HCT116 (cell line): ENCODE measurements at regions not wholly inside any gene's neighbourhood (a gene's known extent, or its start where the extent isn't known, plus 50 kb on each side); places are given as distances from the start of the nearest gene placed in this dataset.

Experiments used
- ATAC-seq: fragments of 200-7000 bp; cut with Tn5 transposase; 2 replicates; pipeline ENCODE4 v1.9.1; 2020; ENCODE audit warnings: mild to moderate bottlenecking, moderate library complexity
- BruUV-seq: library from RNA; stranded (reverse); fragments of 400-500 nt; replicated peaks from 2 replicates; lab custom pipeline; 2021; lab: Mats Ljungman, UMichigan
- CTCF ChIA-PET: fragments of 300-600 bp; sonication (Branson Sonifier 250); formaldehyde crosslinking; loops from one replicate; lab custom pipeline; 2021; ENCODE audit warnings: antibody characterized with exemption; lab: Charles Lee
- POLR2A ChIA-PET: fragments of 300-600, 350-600 bp; sonication (Branson Sonifier 250); formaldehyde crosslinking; loops from one replicate; lab custom pipeline; 2021; ENCODE audit warnings: antibody characterized with exemption; lab: Charles Lee
- RAD21 ChIA-PET, 2 experiments: fragments of 300-600 bp; sonication (Branson Sonifier 250); formaldehyde crosslinking; loops; one replicate each; lab custom pipeline; 2023; ENCODE audit warnings: low total read pairs in 2 of 2; ENCODE audit not compliant: uncharacterized antibody in 2 of 2, unreplicated experiment in 2 of 2, low non-redundant PET in 1 of 2; lab: Charles Lee
- DNase-seq: peaks from one replicate; pipeline ENCODE4 v3.0.0-alpha.2; 2010; ENCODE audit warnings: low read depth, low spot score
- H2AFZ ChIP-seq: fragments of 200-600 bp; shearing (Covaris generic), sonication (generic); 2 replicates; pipeline ENCODE4 v1.6.1; 2017; ENCODE audit warnings: low read depth, mixed run types, mixed read lengths, antibody characterized with exemption, low read length; ENCODE audit not compliant: poor library complexity, severe bottlenecking
- H3K27ac ChIP-seq: 2 replicates; pipeline ENCODE4 v1.5.1; 2012; ENCODE audit warnings: low read depth, low read length
- H3K27me3 ChIP-seq: fragments of 200-600 bp; sonication (generic); 2 replicates; pipeline ENCODE4 v1.6.1; 2016; ENCODE audit warnings: mixed run types, low read length, mixed read lengths; ENCODE audit not compliant: insufficient read depth
- H3K36me3 ChIP-seq, 2 experiments: fragments of 200-500 bp in 1 of 2; fragments of 200-600 bp in 1 of 2; sonication (Bioruptor generic) in 1 of 2; sonication (generic) in 1 of 2; 2 replicates each; pipeline versions ENCODE4 v1.5.1 to v1.6.1; 2014 to 2016; ENCODE audit warnings: low read length in 2 of 2, inconsistent platforms in 1 of 2, mixed read lengths in 1 of 2, mixed run types in 1 of 2; ENCODE audit not compliant: insufficient read depth in 2 of 2, control insufficient read depth in 1 of 2
- H3K4me1 ChIP-seq, 2 experiments: fragments of 200-600 bp in 1 of 2; sonication (generic) in 1 of 2; 2 replicates each; pipeline versions ENCODE4 v1.5.1 to v1.6.1; 2012 to 2017; ENCODE audit warnings: low read length in 2 of 2, inconsistent platforms in 1 of 2, mild to moderate bottlenecking in 1 of 2, mixed read lengths in 1 of 2, mixed run types in 1 of 2, moderate library complexity in 1 of 2; ENCODE audit not compliant: insufficient read depth in 2 of 2, control insufficient read depth in 1 of 2
- H3K4me2 ChIP-seq: fragments of 200-600 bp; sonication (generic); 2 replicates; pipeline ENCODE4 v1.6.1; 2017; ENCODE audit warnings: mixed run types, low read length, mixed read lengths
- H3K4me3 ChIP-seq, 2 experiments: fragments of 200-600 bp in 1 of 2; sonication (generic) in 1 of 2; replicated peaks in 1 of 2; 2 replicates each; pipeline ENCODE4 v1.5.1; 2011 to 2016; ENCODE audit warnings: low read length in 2 of 2, control low read depth in 1 of 2, low read depth in 1 of 2, mild to moderate bottlenecking in 1 of 2, mixed read lengths in 1 of 2, mixed run types in 1 of 2
- H3K79me2 ChIP-seq: fragments of 200-600 bp; sonication (generic); 2 replicates; pipeline ENCODE4 v1.6.1; 2017; ENCODE audit warnings: mild to moderate bottlenecking, mixed run types, low read length, moderate library complexity, mixed read lengths; ENCODE audit not compliant: insufficient read depth
- H3K9ac ChIP-seq: fragments of 200-600 bp; sonication (generic); 2 replicates; pipeline ENCODE4 v1.6.1; 2016; ENCODE audit warnings: low read length, mixed read lengths
- H3K9me2 ChIP-seq: fragments of 200-600 bp; sonication (generic), shearing (Covaris generic); 2 replicates; pipeline ENCODE4 v1.6.1; 2017; ENCODE audit warnings: mixed run types, mild to moderate bottlenecking, moderate library complexity; ENCODE audit not compliant: insufficient read depth
- H3K9me3 ChIP-seq, 2 experiments: fragments of 200-500 bp in 1 of 2; fragments of 200-600 bp in 1 of 2; sonication (Bioruptor generic) in 1 of 2; sonication (generic) in 1 of 2; 2 replicates each; pipeline ENCODE4 v1.6.1; 2014 to 2017; ENCODE audit warnings: low read length in 2 of 2, mixed read lengths in 2 of 2, inconsistent platforms in 1 of 2, low read depth in 1 of 2, mild to moderate bottlenecking in 1 of 2, mixed run types in 1 of 2, moderate library complexity in 1 of 2; ENCODE audit not compliant: control insufficient read depth in 1 of 2, insufficient read depth in 1 of 2
- H4K20me1 ChIP-seq: fragments of 200-600 bp; sonication (generic), shearing (Covaris generic); 2 replicates; pipeline ENCODE4 v1.6.1; 2017; ENCODE audit warnings: mixed run types, mild to moderate bottlenecking, moderate library complexity; ENCODE audit not compliant: insufficient read depth
- CBX3 ChIP-seq: IDR thresholded peaks from 2 replicates; pipeline ENCODE4 v1.6.1; 2012; ENCODE audit warnings: low read depth
- CEBPB ChIP-seq: IDR thresholded peaks from 2 replicates; pipeline ENCODE4 v1.6.1; 2012; ENCODE audit warnings: low read depth
- EGR1 ChIP-seq: IDR thresholded peaks from 2 replicates; pipeline ENCODE4 v1.6.1; 2012; ENCODE audit warnings: low read depth
- EZH2 ChIP-seq: fragments of 200-600 bp; sonication (generic); IDR thresholded peaks from 2 replicates; pipeline ENCODE4 v1.6.1; 2017; ENCODE audit warnings: antibody characterized with exemption, mixed run types
- FOSL1 ChIP-seq: IDR thresholded peaks from 2 replicates; pipeline ENCODE4 v1.6.1; 2012; ENCODE audit warnings: low read depth
- JUND ChIP-seq: IDR thresholded peaks from 2 replicates; pipeline ENCODE4 v1.6.1; 2012
- SIN3A ChIP-seq: IDR thresholded peaks from 2 replicates; pipeline ENCODE4 v1.6.1; 2012; ENCODE audit warnings: low read depth
- SRF ChIP-seq: IDR thresholded peaks from 2 replicates; pipeline ENCODE4 v1.6.1; 2012; ENCODE audit warnings: low read depth
- TCF7L2 ChIP-seq: IDR thresholded peaks from 2 replicates; pipeline ENCODE4 v1.7.0; 2011; ENCODE audit warnings: borderline replicate concordance, inconsistent platforms; ENCODE audit not compliant: insufficient read depth, insufficient read length; ENCODE audit errors: extremely low read depth
- YY1 ChIP-seq: IDR thresholded peaks from 2 replicates; pipeline ENCODE4 v1.6.1; 2011; ENCODE audit warnings: low read length, low read depth, moderate library complexity, mild to moderate bottlenecking; ENCODE audit not compliant: insufficient replicate concordance; ENCODE audit errors: extremely low read depth
- ZFX ChIP-seq: fragments of 450-650 bp; IDR thresholded peaks from 2 replicates; pipeline ENCODE4 v1.6.1; 2017
- intact Hi-C: fragments of 100-400 bp; cut with micrococcal nuclease; formaldehyde crosslinking; loops from 2 replicates; pipeline ENCODE4 v1.10.0; 2022
- TF ChIP-seq, protein P1 (sequence below), 3 experiments: fragments of 200-600 bp in 1 of 3; sonication (generic) in 1 of 3; IDR thresholded peaks in 2 of 3; conservative IDR thresholded peaks in 1 of 3; 2 replicates each; pipeline ENCODE4 v1.5.1; 2012 to 2017; ENCODE audit warnings: low read depth in 2 of 3, low read length in 2 of 3, antibody characterized with exemption in 1 of 3, borderline replicate concordance in 1 of 3, control low read depth in 1 of 3, mild to moderate bottlenecking in 1 of 3, mixed read lengths in 1 of 3, mixed run types in 1 of 3, moderate library complexity in 1 of 3; ENCODE audit not compliant: insufficient read depth in 1 of 3
- TF ChIP-seq, protein P2 (sequence below): IDR thresholded peaks from 2 replicates; pipeline ENCODE4 v1.6.1; 2012
- TF ChIP-seq, protein P3 (sequence below): IDR thresholded peaks from 2 replicates; pipeline ENCODE4 v1.6.1; 2011; ENCODE audit warnings: mild to moderate bottlenecking, low read length, moderate library complexity; ENCODE audit not compliant: insufficient replicate concordance; ENCODE audit errors: extremely low read depth
- TF ChIP-seq, protein P4 (sequence below): IDR thresholded peaks from 2 replicates; pipeline ENCODE4 v1.6.1; 2012

DNA sequence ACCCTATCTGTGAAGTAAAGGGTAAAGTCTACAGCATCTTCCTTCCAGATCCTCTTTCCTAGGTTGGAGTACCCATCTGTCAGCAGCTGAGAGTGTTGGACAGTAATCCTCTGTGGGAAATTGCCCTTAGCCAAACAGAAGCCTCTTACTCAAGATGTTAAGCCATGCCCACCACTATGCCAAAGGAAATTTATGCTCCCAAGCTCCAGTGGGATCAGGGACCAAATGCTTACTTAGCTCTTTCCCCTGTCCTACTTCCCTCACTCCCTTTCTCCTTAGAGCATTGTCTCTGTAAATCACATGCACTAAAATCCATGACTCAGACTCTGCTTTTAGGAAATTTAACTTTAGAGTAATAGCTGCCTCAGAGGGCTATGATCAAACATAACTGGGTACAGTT, 254.0 kb downstream of the BRINP2 start:
- no peaks in the 10 kb centered on the region for H3K4me1 ChIP-seq
- TF ChIP-seq EGR1: no peak
- TF ChIP-seq CEBPB: no peak
- TF ChIP-seq EZH2: no peak
- no peak for TF ChIP-seq SIN3A
- no peak for TF ChIP-seq CBX3
- TF ChIP-seq, protein P1, sequence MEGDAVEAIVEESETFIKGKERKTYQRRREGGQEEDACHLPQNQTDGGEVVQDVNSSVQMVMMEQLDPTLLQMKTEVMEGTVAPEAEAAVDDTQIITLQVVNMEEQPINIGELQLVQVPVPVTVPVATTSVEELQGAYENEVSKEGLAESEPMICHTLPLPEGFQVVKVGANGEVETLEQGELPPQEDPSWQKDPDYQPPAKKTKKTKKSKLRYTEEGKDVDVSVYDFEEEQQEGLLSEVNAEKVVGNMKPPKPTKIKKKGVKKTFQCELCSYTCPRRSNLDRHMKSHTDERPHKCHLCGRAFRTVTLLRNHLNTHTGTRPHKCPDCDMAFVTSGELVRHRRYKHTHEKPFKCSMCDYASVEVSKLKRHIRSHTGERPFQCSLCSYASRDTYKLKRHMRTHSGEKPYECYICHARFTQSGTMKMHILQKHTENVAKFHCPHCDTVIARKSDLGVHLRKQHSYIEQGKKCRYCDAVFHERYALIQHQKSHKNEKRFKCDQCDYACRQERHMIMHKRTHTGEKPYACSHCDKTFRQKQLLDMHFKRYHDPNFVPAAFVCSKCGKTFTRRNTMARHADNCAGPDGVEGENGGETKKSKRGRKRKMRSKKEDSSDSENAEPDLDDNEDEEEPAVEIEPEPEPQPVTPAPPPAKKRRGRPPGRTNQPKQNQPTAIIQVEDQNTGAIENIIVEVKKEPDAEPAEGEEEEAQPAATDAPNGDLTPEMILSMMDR (IDR thresholded peaks at IDR 0.05 in 2 of 3, conservative IDR thresholded peaks at IDR 0.05 in 1 of 3; ENCODE audit: borderline replicate concordance in 1 of 3, insufficient read depth in 1 of 3, low read depth in 2 of 3, low read length in 2 of 3): no peak
- H3K36me3 ChIP-seq: no peaks in the 10 kb centered on the region
- H3K9me2 ChIP-seq: no peaks in the 10 kb centered on the region
- BruUV-seq: no TSS peak
- H3K9me3 ChIP-seq: no peaks in the 10 kb centered on the region
- H3K27ac ChIP-seq: no peak overlapping the region
- POLR2A ChIA-PET: no interaction called here
- H3K9ac ChIP-seq: no peak overlapping the region
- H3K4me3 ChIP-seq: no peak overlapping the region
- RAD21 ChIA-PET: no interaction called here
- CTCF ChIA-PET: no interaction called here
- 0 out of 2 replicates have a peak, but pooled peaks cover 5% of the 10 kb centered on the region for H3K27me3 ChIP-seq
- DNase-seq (no peak), ATAC-seq (no peak)
- no peaks in the 10 kb centered on the region for H3K79me2 ChIP-seq
- H3K4me2 ChIP-seq: no peak overlapping the region
- H4K20me1 ChIP-seq: no peaks in the 10 kb centered on the region
- no peak overlapping the region for H2AFZ ChIP-seq
- intact Hi-C loops: no loop called here

DNA sequence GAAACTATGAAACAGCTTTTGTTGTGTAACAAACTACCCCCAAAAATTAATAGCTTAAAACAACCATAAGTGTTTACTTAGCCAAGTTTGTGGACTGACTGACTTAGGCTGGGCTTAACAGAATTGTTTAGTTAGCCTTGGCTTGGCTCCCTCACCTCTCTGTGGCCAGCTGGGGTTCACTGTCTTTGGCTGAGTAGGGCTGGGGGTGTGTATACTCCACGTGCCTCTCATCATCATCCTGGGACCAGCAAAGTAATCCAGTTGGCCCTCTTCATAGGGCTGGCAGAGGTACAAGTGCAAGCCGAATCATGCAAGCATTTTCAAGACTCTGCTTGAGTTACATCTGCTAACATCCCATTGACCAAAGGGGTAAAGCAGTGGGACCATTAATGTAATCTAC, 252.3 kb downstream of the BRINP2 start:
- Histone ChIP-seq H2AFZ (no peak overlapping the region), H3K4me3 (no peak overlapping the region), H3K9me2 (no peaks in the 10 kb centered on the region), H3K79me2 (no peaks in the 10 kb centered on the region), H3K4me2 (no peak overlapping the region), H3K9ac (no peak overlapping the region), H3K27me3 (0 out of 2 replicates have a peak, but pooled peaks cover 5% of the 10 kb centered on the region), H3K36me3 (no peaks in the 10 kb centered on the region), H3K9me3 (no peaks in the 10 kb centered on the region), H3K4me1 (no peaks in the 10 kb centered on the region), H4K20me1 (no peaks in the 10 kb centered on the region), H3K27ac (no peak overlapping the region)
- RAD21 ChIA-PET: no interaction called here
- CTCF ChIA-PET: interaction anchor here (1.4 kb wide), 1 partner anchor 10 kb away, joined by 4 read pairs; no protein-coding TSS in a partner anchor
- DNase-seq (no peak), ATAC-seq (no peak)
- POLR2A ChIA-PET: no interaction called here
- BruUV-seq: no TSS peak
- intact Hi-C loops: no loop called here
- TF ChIP-seq FOSL1 (no peak), ZFX (no peak), JUND (no peak), SRF (no peak), EGR1 (no peak), TCF7L2 (no peak), SIN3A (no peak), YY1 (no peak)
- TF ChIP-seq, protein P2, sequence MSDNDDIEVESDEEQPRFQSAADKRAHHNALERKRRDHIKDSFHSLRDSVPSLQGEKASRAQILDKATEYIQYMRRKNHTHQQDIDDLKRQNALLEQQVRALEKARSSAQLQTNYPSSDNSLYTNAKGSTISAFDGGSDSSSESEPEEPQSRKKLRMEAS: no peak
- TF ChIP-seq, protein P3, sequence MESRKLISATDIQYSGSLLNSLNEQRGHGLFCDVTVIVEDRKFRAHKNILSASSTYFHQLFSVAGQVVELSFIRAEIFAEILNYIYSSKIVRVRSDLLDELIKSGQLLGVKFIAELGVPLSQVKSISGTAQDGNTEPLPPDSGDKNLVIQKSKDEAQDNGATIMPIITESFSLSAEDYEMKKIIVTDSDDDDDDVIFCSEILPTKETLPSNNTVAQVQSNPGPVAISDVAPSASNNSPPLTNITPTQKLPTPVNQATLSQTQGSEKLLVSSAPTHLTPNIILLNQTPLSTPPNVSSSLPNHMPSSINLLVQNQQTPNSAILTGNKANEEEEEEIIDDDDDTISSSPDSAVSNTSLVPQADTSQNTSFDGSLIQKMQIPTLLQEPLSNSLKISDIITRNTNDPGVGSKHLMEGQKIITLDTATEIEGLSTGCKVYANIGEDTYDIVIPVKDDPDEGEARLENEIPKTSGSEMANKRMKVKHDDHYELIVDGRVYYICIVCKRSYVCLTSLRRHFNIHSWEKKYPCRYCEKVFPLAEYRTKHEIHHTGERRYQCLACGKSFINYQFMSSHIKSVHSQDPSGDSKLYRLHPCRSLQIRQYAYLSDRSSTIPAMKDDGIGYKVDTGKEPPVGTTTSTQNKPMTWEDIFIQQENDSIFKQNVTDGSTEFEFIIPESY: no peak
- TF ChIP-seq, protein P4, sequence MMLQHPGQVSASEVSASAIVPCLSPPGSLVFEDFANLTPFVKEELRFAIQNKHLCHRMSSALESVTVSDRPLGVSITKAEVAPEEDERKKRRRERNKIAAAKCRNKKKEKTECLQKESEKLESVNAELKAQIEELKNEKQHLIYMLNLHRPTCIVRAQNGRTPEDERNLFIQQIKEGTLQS: no peak
